OCI-LY7 (cell line): ENCODE measurements at regions not wholly inside any gene's neighbourhood (a gene's known extent, or its start where the extent isn't known, plus 50 kb on each side); places are given as distances from the start of the nearest gene placed in this dataset.

Experiments used
- BruUV-seq: library from RNA; stranded (reverse); fragments of 400-500 nt; replicated peaks from 2 replicates; lab custom pipeline; 2021; lab: Mats Ljungman, UMichigan
- CTCF ChIA-PET: fragments of 300-600 bp; sonication (Branson Sonifier 250); formaldehyde crosslinking; loops from one replicate; lab custom pipeline; 2022; ENCODE audit warnings: antibody characterized with exemption; ENCODE audit not compliant: unreplicated experiment; lab: Charles Lee
- POLR2A ChIA-PET: fragments of 300-600 bp; sonication (Branson Sonifier 250); formaldehyde crosslinking; loops from one replicate; lab custom pipeline; 2022; ENCODE audit warnings: antibody characterized with exemption; lab: Charles Lee
- DNase-seq: peaks from one replicate; pipeline ENCODE4 v3.0.0-alpha.2; 2015; ENCODE audit warnings: low spot score
- H2AFZ ChIP-seq: fragments of 200-600 bp; sonication (generic), shearing (Covaris generic); 2 replicates; pipeline ENCODE4 v1.6.1; 2014; ENCODE audit warnings: mild to moderate bottlenecking, antibody characterized with exemption, low read length, moderate library complexity
- H3K27ac ChIP-seq: fragments of 200-600 bp; sonication (generic); 2 replicates; pipeline ENCODE4 v1.5.1; 2014; ENCODE audit warnings: mixed run types, low read depth, mild to moderate bottlenecking, moderate library complexity, low read length, inconsistent platforms; ENCODE audit not compliant: poor library complexity, severe bottlenecking
- H3K36me3 ChIP-seq: fragments of 200-600 bp; sonication (generic); 2 replicates; pipeline ENCODE4 v1.6.1; 2014; ENCODE audit warnings: mild to moderate bottlenecking, antibody characterized with exemption, low read length, moderate library complexity, mixed read lengths; ENCODE audit not compliant: insufficient read depth
- H3K4me1 ChIP-seq: fragments of 200-600 bp; sonication (generic); 2 replicates; pipeline ENCODE4 v1.5.1; 2014; ENCODE audit warnings: mild to moderate bottlenecking, low read length; ENCODE audit not compliant: insufficient read depth, poor library complexity, severe bottlenecking
- H3K4me2 ChIP-seq: fragments of 200-600 bp; sonication (generic); 2 replicates; pipeline ENCODE4 v1.6.1; 2014; ENCODE audit warnings: mild to moderate bottlenecking, low read length
- H3K4me3 ChIP-seq: fragments of 200-600 bp; sonication (generic); 2 replicates; pipeline ENCODE4 v1.5.1; 2014; ENCODE audit warnings: mild to moderate bottlenecking, low read depth, low read length; ENCODE audit not compliant: poor library complexity, severe bottlenecking
- H3K79me2 ChIP-seq: fragments of 200-600 bp; sonication (generic); 2 replicates; pipeline ENCODE4 v1.6.1; 2016; ENCODE audit warnings: low read depth, mild to moderate bottlenecking, low read length, moderate library complexity, mixed read lengths; ENCODE audit not compliant: insufficient read depth
- H3K9me2 ChIP-seq: fragments of 200-600 bp; sonication (generic); 2 replicates; pipeline ENCODE4 v1.6.1; 2016; ENCODE audit warnings: mild to moderate bottlenecking, low read length, mixed read lengths; ENCODE audit not compliant: insufficient read depth
- H3K9me3 ChIP-seq: fragments of 200-600 bp; sonication (generic); 2 replicates; pipeline ENCODE4 v1.6.1; 2014; ENCODE audit warnings: mild to moderate bottlenecking, mixed run types, low read length, mixed read lengths
- H4K20me1 ChIP-seq: fragments of 200-600 bp; sonication (generic); 2 replicates; pipeline ENCODE4 v1.6.1; 2014; ENCODE audit warnings: mild to moderate bottlenecking, antibody characterized with exemption, low read length, moderate library complexity, mixed read lengths; ENCODE audit not compliant: insufficient read depth
- CTCF ChIP-seq: fragments of 200-600 bp; sonication (generic); conservative IDR thresholded peaks from 2 replicates; pipeline ENCODE4 v1.5.1; 2014; ENCODE audit warnings: mild to moderate bottlenecking, antibody characterized with exemption, low read length, moderate library complexity, mixed read lengths
- EZH2phosphoT487 ChIP-seq: fragments of 200-600 bp; sonication (generic); IDR thresholded peaks from 2 replicates; pipeline ENCODE4 v1.6.1; 2018; ENCODE audit warnings: low read depth, borderline replicate concordance, mild to moderate bottlenecking, mixed run types, antibody characterized with exemption, low read length, moderate library complexity, mixed read lengths
- intact Hi-C: fragments of 100-400 bp; cut with micrococcal nuclease; formaldehyde crosslinking; loops from one replicate; pipeline ENCODE4 v1.10.0; 2022; ENCODE audit not compliant: unreplicated experiment

GRCh38 chr13:79815041-79815440 is 334.1 kb downstream of the NDFIP2 start:
- ChIA-PET POLR2A (no interaction called here), CTCF (no interaction called here)
- H4K20me1 ChIP-seq: no peaks in the 10 kb centered on the region
- no peaks in the 10 kb centered on the region for H3K9me3 ChIP-seq
- BruUV-seq: no TSS peak
- H3K4me1 ChIP-seq: no peaks in the 10 kb centered on the region
- H3K36me3 ChIP-seq: no peaks in the 10 kb centered on the region
- no peaks in the 10 kb centered on the region for H3K9me2 ChIP-seq
- no peak for TF ChIP-seq CTCF
- no peak for TF ChIP-seq EZH2phosphoT487
- no peak overlapping the region for H3K27ac ChIP-seq
- no peak overlapping the region for H2AFZ ChIP-seq
- intact Hi-C loops: no loop called here
- H3K4me2 ChIP-seq: no peak overlapping the region
- no peaks in the 10 kb centered on the region for H3K79me2 ChIP-seq
- no peak for DNase-seq
- no peak overlapping the region for H3K4me3 ChIP-seq

GRCh38 chr13:79812070-79812850 is 331.3 kb downstream of the NDFIP2 start:
- Histone ChIP-seq H3K36me3 (no peaks in the 10 kb centered on the region), H4K20me1 (no peaks in the 10 kb centered on the region), H3K79me2 (no peaks in the 10 kb centered on the region), H3K4me3 (no peak overlapping the region), H3K27ac (no peak overlapping the region), H3K9me3 (no peaks in the 10 kb centered on the region), H2AFZ (no peak overlapping the region), H3K4me1 (no peaks in the 10 kb centered on the region), H3K9me2 (no peaks in the 10 kb centered on the region), H3K4me2 (no peak overlapping the region)
- TF ChIP-seq EZH2phosphoT487: no peak
- TF ChIP-seq CTCF: no peak
- intact Hi-C loops: no loop called here
- CTCF ChIA-PET: no interaction called here
- no TSS peak for BruUV-seq
- POLR2A ChIA-PET: no interaction called here
- DNase-seq: no peak

GRCh38 chr13:79811170-79811569 is 330.2 kb downstream of the NDFIP2 start:
- Histone ChIP-seq H3K9me3 (no peaks in the 10 kb centered on the region), H3K9me2 (no peaks in the 10 kb centered on the region), H3K79me2 (no peaks in the 10 kb centered on the region), H3K4me1 (no peaks in the 10 kb centered on the region), H2AFZ (no peak overlapping the region), H3K4me2 (no peak overlapping the region), H4K20me1 (no peaks in the 10 kb centered on the region), H3K4me3 (no peak overlapping the region), H3K27ac (no peak overlapping the region), H3K36me3 (no peaks in the 10 kb centered on the region)
- ChIA-PET CTCF (no interaction called here), POLR2A (interaction anchor here (0.6 kb wide), 1 partner anchor 751 kb away, joined by 3 read pairs; no protein-coding TSS in a partner anchor)
- DNase-seq: no peak
- intact Hi-C loops: no loop called here
- TF ChIP-seq CTCF (no peak), EZH2phosphoT487 (no peak)
- no TSS peak for BruUV-seq
